WTC11 (cell line): ENCODE measurements at regions not wholly inside any gene's neighbourhood (a gene's known extent, or its start where the extent isn't known, plus 50 kb on each side); places are given as distances from the start of the nearest gene placed in this dataset.

Experiments used
- ATAC-seq: fragments of 200-7000 bp; cut with Tn5 transposase; 2 replicates; pipeline ENCODE4 v1.10.0; 2021; ENCODE audit warnings: mild to moderate bottlenecking, moderate library complexity
- CTCF ChIA-PET: fragments of 300-600 bp; sonication (Branson Sonifier 250); formaldehyde crosslinking; loops from one replicate; lab custom pipeline; 2021; ENCODE audit warnings: antibody characterized with exemption; lab: Charles Lee
- POLR2A ChIA-PET: fragments of 350-600 bp; sonication (Branson Sonifier 250); formaldehyde crosslinking; loops from one replicate; lab custom pipeline; 2021; ENCODE audit warnings: antibody characterized with exemption; lab: Charles Lee
- DNase-seq: peaks from one replicate; pipeline ENCODE4 v3.0.0; 2021; ENCODE audit warnings: low spot score
- H3K27ac Mint-ChIP-seq: 2 replicates; pipeline ENCODE4 v1.8.0; 2021; ENCODE audit warnings: mixed read lengths
- H3K27me3 Mint-ChIP-seq: 2 replicates; pipeline ENCODE4 v1.8.0; 2021; ENCODE audit warnings: low read depth, mild to moderate bottlenecking, moderate library complexity, mixed read lengths
- H3K36me3 Mint-ChIP-seq: 2 replicates; pipeline ENCODE4 v1.8.0; 2021; ENCODE audit warnings: mixed read lengths
- H3K4me1 Mint-ChIP-seq: 2 replicates; pipeline ENCODE4 v1.8.0; 2022; ENCODE audit warnings: mixed read lengths
- H3K4me3 Mint-ChIP-seq: 2 replicates; pipeline ENCODE4 v1.8.0; 2021; ENCODE audit warnings: mild to moderate bottlenecking, moderate library complexity, mixed read lengths
- H3K9me3 Mint-ChIP-seq: 2 replicates; pipeline ENCODE4 v1.8.0; 2021; ENCODE audit warnings: mixed read lengths
- ETV6 ChIP-seq: sonication (generic); formaldehyde crosslinking; IDR thresholded peaks from 2 replicates; pipeline ENCODE4 v1.8.1; 2022; ENCODE audit warnings: mild to moderate bottlenecking, missing genetic modification reagents
- GRHL2 ChIP-seq: fragments of 250-450 bp; sonication (Bioruptor Pico); IDR thresholded peaks from 2 replicates; pipeline ENCODE4 v1.8.0; 2022; ENCODE audit warnings: mild to moderate bottlenecking, moderate library complexity; ENCODE audit not compliant: insufficient replicate concordance, severe bottlenecking
- GTF2I ChIP-seq: fragments of 250-450 bp; sonication (Bioruptor Pico); conservative IDR thresholded peaks from 2 replicates; pipeline ENCODE4 v1.4.0; 2021; ENCODE audit warnings: mild to moderate bottlenecking
- HMGA2 ChIP-seq: fragments of 250-450 bp; sonication (Bioruptor Pico); IDR thresholded peaks from 2 replicates; pipeline ENCODE4 v1.4.0; 2021; ENCODE audit warnings: mild to moderate bottlenecking, moderate library complexity
- IRF2 ChIP-seq: sonication (generic); formaldehyde crosslinking; IDR thresholded peaks from 2 replicates; pipeline ENCODE4 v1.8.0; 2022; ENCODE audit warnings: low read depth, missing genetic modification reagents, borderline replicate concordance
- KAT7 ChIP-seq: sonication (generic); formaldehyde crosslinking; IDR thresholded peaks from 2 replicates; pipeline ENCODE4 v1.8.1; 2023; ENCODE audit warnings: missing genetic modification reagents, mild to moderate bottlenecking, borderline replicate concordance
- MYBL2 ChIP-seq: sonication (generic); formaldehyde crosslinking; IDR thresholded peaks from 2 replicates; pipeline ENCODE4 v1.8.1; 2023; ENCODE audit warnings: mild to moderate bottlenecking, moderate library complexity, missing genetic modification reagents
- NFATC4 ChIP-seq: fragments of 250-450 bp; sonication (Bioruptor Pico); IDR thresholded peaks from 2 replicates; pipeline ENCODE4 v1.9.0; 2021; ENCODE audit warnings: mild to moderate bottlenecking
- NR1H2 ChIP-seq: sonication (generic); formaldehyde crosslinking; IDR thresholded peaks from 2 replicates; pipeline ENCODE4 v1.9.0; 2021; ENCODE audit warnings: mild to moderate bottlenecking, moderate library complexity, missing genetic modification reagents
- OVOL2 ChIP-seq: fragments of 250-450 bp; sonication (Bioruptor Pico); IDR thresholded peaks from 2 replicates; pipeline ENCODE4 v1.9.0; 2021; ENCODE audit warnings: mild to moderate bottlenecking, borderline replicate concordance
- PRRX2 ChIP-seq: fragments of 250-450 bp; sonication (Bioruptor Pico); IDR thresholded peaks from 2 replicates; pipeline ENCODE4 v1.8.0; 2021; ENCODE audit warnings: mild to moderate bottlenecking
- RORB ChIP-seq: fragments of 250-450 bp; sonication (Bioruptor Pico); IDR thresholded peaks from 2 replicates; pipeline ENCODE4 v1.9.0; 2021; ENCODE audit warnings: mild to moderate bottlenecking
- SOX15 ChIP-seq: fragments of 250-450 bp; sonication (Bioruptor Pico); IDR thresholded peaks from 2 replicates; pipeline ENCODE4 v1.9.0; 2021; ENCODE audit warnings: mild to moderate bottlenecking
- TEAD1 ChIP-seq: sonication (generic); formaldehyde crosslinking; IDR thresholded peaks from 2 replicates; pipeline ENCODE4 v1.8.0; 2022; ENCODE audit warnings: mild to moderate bottlenecking, missing genetic modification reagents
- TEAD4 ChIP-seq: sonication (generic); formaldehyde crosslinking; IDR thresholded peaks from 2 replicates; pipeline ENCODE4 v1.8.0; 2022; ENCODE audit warnings: mild to moderate bottlenecking, missing genetic modification reagents
- ZBTB21 ChIP-seq: sonication (generic); formaldehyde crosslinking; IDR thresholded peaks from 2 replicates; pipeline ENCODE4 v1.8.1; 2023; ENCODE audit warnings: mild to moderate bottlenecking, missing genetic modification reagents, borderline replicate concordance
- ZNF138 ChIP-seq: sonication (generic); formaldehyde crosslinking; conservative IDR thresholded peaks from 2 replicates; pipeline ENCODE4 v1.8.1; 2022; ENCODE audit warnings: mild to moderate bottlenecking, moderate library complexity, missing genetic modification reagents
- ZNF219 ChIP-seq: sonication (generic); formaldehyde crosslinking; IDR thresholded peaks from 2 replicates; pipeline ENCODE4 v1.8.0; 2023; ENCODE audit warnings: missing genetic modification reagents, mild to moderate bottlenecking, borderline replicate concordance
- ZNF232 ChIP-seq: sonication (generic); formaldehyde crosslinking; IDR thresholded peaks from 2 replicates; pipeline ENCODE4 v1.8.0; 2022; ENCODE audit warnings: mild to moderate bottlenecking, missing genetic modification reagents
- ZNF317 ChIP-seq: sonication (generic); formaldehyde crosslinking; IDR thresholded peaks from 2 replicates; pipeline ENCODE4 v1.8.1; 2023; ENCODE audit warnings: low read depth, mild to moderate bottlenecking, moderate library complexity, missing genetic modification reagents, borderline replicate concordance
- ZNF671 ChIP-seq: fragments of 250-450 bp; sonication (Bioruptor Pico); IDR thresholded peaks from 2 replicates; pipeline ENCODE4 v1.8.0; 2021; ENCODE audit warnings: mild to moderate bottlenecking
- TF ChIP-seq, protein P1 (sequence below): sonication (generic); formaldehyde crosslinking; IDR thresholded peaks from 2 replicates; pipeline ENCODE4 v1.8.1; 2023; ENCODE audit warnings: mild to moderate bottlenecking, missing genetic modification reagents, moderate library complexity
- TF ChIP-seq, protein P2 (sequence below): sonication (generic); formaldehyde crosslinking; IDR thresholded peaks from 2 replicates; pipeline ENCODE4 v1.8.1; 2022; ENCODE audit warnings: low read depth, missing genetic modification reagents, borderline replicate concordance
- TF ChIP-seq, protein P3 (sequence below): sonication (generic); formaldehyde crosslinking; IDR thresholded peaks from 2 replicates; pipeline ENCODE4 v1.8.1; 2023; ENCODE audit warnings: mild to moderate bottlenecking, missing genetic modification reagents, moderate library complexity
- TF ChIP-seq, protein P4 (sequence below): fragments of 250-450 bp; sonication (Bioruptor Pico); IDR thresholded peaks from 2 replicates; pipeline ENCODE4 v1.8.0; 2021; ENCODE audit warnings: mild to moderate bottlenecking
- TF ChIP-seq, protein P5 (sequence below): sonication (generic); formaldehyde crosslinking; IDR thresholded peaks from 2 replicates; pipeline ENCODE4 v1.8.1; 2022; ENCODE audit warnings: mild to moderate bottlenecking, missing genetic modification reagents, moderate library complexity, borderline replicate concordance
- TF ChIP-seq, protein P6 (sequence below): sonication (generic); formaldehyde crosslinking; IDR thresholded peaks from 2 replicates; pipeline ENCODE4 v1.8.1; 2022; ENCODE audit warnings: mild to moderate bottlenecking, moderate library complexity, missing genetic modification reagents

DNA sequence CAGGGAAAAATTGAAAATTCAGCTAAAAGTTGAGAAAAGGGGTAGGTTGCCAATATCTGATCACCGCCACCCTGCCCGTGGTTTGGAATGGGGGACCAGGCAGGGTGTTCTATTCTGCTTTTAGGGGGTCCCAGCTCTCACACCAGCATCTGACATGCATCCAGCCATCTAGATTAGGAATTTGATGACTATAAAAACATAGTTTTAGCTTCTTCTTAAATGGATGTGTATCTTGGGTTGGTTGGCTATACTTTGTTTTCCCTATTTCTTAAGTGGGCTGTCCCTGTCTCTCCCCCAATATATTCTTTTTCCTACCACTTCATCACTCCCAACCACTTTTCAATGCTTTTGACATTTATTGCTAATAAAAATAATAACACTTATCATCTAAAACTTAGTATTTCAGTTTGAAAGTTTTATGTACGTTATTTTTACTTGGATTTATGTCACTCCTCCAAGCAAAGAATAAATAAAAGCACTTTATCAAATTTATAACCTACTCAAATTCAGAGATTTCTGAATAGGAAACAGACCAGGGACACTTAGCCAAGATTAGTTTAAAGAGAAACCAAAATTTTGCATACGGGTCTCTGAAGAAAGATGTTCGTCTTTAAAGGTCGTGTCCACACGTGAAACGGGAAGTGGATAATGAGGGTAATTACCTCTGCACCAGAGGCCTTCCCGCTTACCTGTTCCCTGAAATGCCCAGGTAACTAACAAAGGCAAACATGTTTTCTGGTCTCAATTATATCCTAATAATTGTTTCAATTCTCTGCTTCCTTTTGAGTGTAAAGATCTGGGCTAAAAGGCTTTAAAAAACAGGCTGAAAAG is 233.2 kb upstream of the AUTS2 start (continued):
- TF ChIP-seq OVOL2 (CRISPR knock-in tag) (no peak), TEAD4 (CRISPR knock-in tag) (no peak), ZNF671 (no peak), GTF2I (CRISPR knock-in tag) (no peak), RORB (no peak), SOX15 (CRISPR knock-in tag) (no peak), ZBTB21 (CRISPR knock-in tag) (no peak), HMGA2 (CRISPR knock-in tag) (no peak), IRF2 (CRISPR knock-in tag) (no peak), KAT7 (CRISPR knock-in tag) (no peak), ETV6 (CRISPR knock-in tag) (no peak)
- TF ChIP-seq, protein P1, sequence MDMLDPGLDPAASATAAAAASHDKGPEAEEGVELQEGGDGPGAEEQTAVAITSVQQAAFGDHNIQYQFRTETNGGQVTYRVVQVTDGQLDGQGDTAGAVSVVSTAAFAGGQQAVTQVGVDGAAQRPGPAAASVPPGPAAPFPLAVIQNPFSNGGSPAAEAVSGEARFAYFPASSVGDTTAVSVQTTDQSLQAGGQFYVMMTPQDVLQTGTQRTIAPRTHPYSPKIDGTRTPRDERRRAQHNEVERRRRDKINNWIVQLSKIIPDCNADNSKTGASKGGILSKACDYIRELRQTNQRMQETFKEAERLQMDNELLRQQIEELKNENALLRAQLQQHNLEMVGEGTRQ: no peak
- TF ChIP-seq, protein P2, sequence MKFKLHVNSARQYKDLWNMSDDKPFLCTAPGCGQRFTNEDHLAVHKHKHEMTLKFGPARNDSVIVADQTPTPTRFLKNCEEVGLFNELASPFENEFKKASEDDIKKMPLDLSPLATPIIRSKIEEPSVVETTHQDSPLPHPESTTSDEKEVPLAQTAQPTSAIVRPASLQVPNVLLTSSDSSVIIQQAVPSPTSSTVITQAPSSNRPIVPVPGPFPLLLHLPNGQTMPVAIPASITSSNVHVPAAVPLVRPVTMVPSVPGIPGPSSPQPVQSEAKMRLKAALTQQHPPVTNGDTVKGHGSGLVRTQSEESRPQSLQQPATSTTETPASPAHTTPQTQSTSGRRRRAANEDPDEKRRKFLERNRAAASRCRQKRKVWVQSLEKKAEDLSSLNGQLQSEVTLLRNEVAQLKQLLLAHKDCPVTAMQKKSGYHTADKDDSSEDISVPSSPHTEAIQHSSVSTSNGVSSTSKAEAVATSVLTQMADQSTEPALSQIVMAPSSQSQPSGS (CRISPR knock-in tag): no peak
- TF ChIP-seq, protein P3, sequence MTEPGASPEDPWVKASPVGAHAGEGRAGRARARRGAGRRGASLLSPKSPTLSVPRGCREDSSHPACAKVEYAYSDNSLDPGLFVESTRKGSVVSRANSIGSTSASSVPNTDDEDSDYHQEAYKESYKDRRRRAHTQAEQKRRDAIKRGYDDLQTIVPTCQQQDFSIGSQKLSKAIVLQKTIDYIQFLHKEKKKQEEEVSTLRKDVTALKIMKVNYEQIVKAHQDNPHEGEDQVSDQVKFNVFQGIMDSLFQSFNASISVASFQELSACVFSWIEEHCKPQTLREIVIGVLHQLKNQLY (CRISPR knock-in tag): no peak
- TF ChIP-seq, protein P4, sequence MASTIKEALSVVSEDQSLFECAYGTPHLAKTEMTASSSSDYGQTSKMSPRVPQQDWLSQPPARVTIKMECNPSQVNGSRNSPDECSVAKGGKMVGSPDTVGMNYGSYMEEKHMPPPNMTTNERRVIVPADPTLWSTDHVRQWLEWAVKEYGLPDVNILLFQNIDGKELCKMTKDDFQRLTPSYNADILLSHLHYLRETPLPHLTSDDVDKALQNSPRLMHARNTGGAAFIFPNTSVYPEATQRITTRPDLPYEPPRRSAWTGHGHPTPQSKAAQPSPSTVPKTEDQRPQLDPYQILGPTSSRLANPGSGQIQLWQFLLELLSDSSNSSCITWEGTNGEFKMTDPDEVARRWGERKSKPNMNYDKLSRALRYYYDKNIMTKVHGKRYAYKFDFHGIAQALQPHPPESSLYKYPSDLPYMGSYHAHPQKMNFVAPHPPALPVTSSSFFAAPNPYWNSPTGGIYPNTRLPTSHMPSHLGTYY: no peak

DNA sequence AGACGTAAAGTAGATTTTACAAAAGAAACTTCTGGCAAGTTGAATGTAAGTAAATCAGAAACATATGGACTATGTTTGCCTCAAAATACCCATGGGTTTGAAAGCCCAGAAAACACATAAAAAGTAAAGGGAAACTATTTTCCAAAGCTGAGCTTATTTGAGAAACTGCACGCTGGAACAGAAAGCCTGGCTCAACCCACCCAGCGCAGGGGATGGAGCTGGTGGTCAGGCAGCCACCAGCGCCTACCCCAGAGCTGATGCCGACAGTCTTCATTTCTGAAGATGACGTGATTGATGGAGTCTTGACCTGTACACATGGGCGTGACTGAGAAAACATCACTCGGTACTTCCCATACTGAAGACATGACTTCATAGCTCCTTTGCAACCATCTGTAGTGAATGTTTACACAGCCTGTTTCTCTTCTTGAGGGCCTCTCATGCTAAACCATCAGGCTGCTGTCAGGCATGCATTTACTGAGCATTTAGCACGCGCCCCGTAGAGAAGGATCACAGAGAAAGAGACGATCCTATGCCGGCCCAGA is 232.6 kb upstream of the AUTS2 start:
- DNase-seq: no peak
- ChIA-PET CTCF (interaction anchor here (0.6 kb wide), 1 partner anchor 1880 kb away, joined by 4 read pairs; no protein-coding TSS in a partner anchor), POLR2A (no interaction called here)
- Mint-ChIP-seq H3K36me3 (no peaks in the 10 kb centered on the region), H3K4me3 (no peak overlapping the region), H3K4me1 (no peaks in the 10 kb centered on the region), H3K9me3 (no peaks in the 10 kb centered on the region), H3K27ac (no peak overlapping the region), H3K27me3 (no peaks in the 10 kb centered on the region)
- TF ChIP-seq ZNF138 (CRISPR knock-in tag): no peak
- no peak for ATAC-seq

DNA sequence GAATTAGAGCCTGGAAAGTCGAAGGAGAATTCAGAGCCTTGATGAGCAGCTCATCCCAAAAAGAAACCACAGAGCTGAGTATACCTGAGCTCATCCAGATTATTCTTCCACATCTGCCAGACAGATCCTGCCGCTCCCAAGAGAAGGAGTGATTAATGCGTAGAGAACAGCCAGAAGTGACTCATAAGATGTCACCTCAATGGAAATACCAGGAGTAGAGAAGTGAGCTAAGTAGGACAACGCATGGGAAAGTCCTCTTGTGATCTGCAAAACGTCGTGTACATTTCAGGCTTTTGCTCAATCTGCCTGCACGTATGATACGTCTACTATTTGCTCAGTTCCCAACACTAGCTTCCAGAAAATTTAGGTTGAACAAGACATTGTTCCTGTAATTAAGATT is 230.5 kb upstream of the AUTS2 start:
- Mint-ChIP-seq H3K9me3 (no peaks in the 10 kb centered on the region), H3K4me1 (no peaks in the 10 kb centered on the region), H3K4me3 (no peak overlapping the region), H3K36me3 (no peaks in the 10 kb centered on the region), H3K27ac (no peak overlapping the region), H3K27me3 (no peaks in the 10 kb centered on the region; the same call in 1 of the 2 replicates)
- CTCF ChIA-PET: no interaction called here
- DNase-seq (no peak), ATAC-seq (no peak)
- POLR2A ChIA-PET: no interaction called here
- TF ChIP-seq GTF2I (CRISPR knock-in tag): no peak
- no peak for TF ChIP-seq MYBL2 (CRISPR knock-in tag)
- TF ChIP-seq, protein P5, sequence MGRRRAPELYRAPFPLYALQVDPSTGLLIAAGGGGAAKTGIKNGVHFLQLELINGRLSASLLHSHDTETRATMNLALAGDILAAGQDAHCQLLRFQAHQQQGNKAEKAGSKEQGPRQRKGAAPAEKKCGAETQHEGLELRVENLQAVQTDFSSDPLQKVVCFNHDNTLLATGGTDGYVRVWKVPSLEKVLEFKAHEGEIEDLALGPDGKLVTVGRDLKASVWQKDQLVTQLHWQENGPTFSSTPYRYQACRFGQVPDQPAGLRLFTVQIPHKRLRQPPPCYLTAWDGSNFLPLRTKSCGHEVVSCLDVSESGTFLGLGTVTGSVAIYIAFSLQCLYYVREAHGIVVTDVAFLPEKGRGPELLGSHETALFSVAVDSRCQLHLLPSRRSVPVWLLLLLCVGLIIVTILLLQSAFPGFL: no peak
- TF ChIP-seq, protein P6, sequence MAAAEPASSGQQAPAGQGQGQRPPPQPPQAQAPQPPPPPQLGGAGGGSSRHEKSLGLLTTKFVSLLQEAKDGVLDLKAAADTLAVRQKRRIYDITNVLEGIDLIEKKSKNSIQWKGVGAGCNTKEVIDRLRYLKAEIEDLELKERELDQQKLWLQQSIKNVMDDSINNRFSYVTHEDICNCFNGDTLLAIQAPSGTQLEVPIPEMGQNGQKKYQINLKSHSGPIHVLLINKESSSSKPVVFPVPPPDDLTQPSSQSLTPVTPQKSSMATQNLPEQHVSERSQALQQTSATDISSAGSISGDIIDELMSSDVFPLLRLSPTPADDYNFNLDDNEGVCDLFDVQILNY: no peak
- TF ChIP-seq ZNF219 (CRISPR knock-in tag): no peak
- TF ChIP-seq, protein P4: no peak
- no peak for TF ChIP-seq PRRX2
- no peak for TF ChIP-seq ZNF232 (CRISPR knock-in tag)
- no peak for TF ChIP-seq TEAD1 (CRISPR knock-in tag)
- no peak for TF ChIP-seq OVOL2 (CRISPR knock-in tag)
- no peak for TF ChIP-seq GRHL2 (CRISPR knock-in tag)
- TF ChIP-seq ZNF317 (CRISPR knock-in tag): no peak
- TF ChIP-seq NR1H2 (CRISPR knock-in tag): no peak
- no peak for TF ChIP-seq NFATC4 (CRISPR knock-in tag)
